AG09319 (cell line): ENCODE measurements at regions not wholly inside any gene's neighbourhood (a gene's known extent, or its start where the extent isn't known, plus 50 kb on each side); places are given as distances from the start of the nearest gene placed in this dataset.
"Not testable (repeated sequence)": the region's sequence is repeated elsewhere in the genome, so short reads cannot be mapped to it uniquely, and the experiment has no call there.

Experiments used
- DNase-seq: peaks from one replicate; pipeline ENCODE4 v3.0.0-alpha.2; 2010; ENCODE audit warnings: low read depth; ENCODE audit errors: extremely low read depth
- TF ChIP-seq, protein P1 (sequence below): IDR thresholded peaks from 2 replicates; pipeline ENCODE4 v1.5.1; 2011; ENCODE audit warnings: low read depth, mild to moderate bottlenecking, inconsistent platforms, low read length, moderate library complexity

DNA sequence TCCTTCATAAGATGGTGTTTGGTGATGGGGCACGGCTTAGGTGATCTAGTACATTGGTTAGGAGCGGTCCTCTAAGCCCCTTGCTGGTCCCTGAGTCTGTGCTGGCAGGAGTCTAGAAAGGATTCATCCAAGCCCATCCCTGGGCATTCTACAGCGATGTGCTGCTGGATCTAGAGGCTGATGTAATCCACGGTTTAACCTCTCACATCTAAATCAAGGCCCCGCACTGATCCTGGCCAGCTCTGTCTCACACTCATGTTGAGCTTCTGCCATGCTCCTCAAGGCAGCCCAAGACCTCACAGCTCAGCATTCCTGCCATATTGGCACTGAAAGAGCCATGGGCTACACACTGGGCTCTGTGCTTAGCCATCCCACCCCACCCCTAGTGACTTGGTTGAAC is 664.8 kb downstream of the STK39 start:
- TF ChIP-seq, protein P1, sequence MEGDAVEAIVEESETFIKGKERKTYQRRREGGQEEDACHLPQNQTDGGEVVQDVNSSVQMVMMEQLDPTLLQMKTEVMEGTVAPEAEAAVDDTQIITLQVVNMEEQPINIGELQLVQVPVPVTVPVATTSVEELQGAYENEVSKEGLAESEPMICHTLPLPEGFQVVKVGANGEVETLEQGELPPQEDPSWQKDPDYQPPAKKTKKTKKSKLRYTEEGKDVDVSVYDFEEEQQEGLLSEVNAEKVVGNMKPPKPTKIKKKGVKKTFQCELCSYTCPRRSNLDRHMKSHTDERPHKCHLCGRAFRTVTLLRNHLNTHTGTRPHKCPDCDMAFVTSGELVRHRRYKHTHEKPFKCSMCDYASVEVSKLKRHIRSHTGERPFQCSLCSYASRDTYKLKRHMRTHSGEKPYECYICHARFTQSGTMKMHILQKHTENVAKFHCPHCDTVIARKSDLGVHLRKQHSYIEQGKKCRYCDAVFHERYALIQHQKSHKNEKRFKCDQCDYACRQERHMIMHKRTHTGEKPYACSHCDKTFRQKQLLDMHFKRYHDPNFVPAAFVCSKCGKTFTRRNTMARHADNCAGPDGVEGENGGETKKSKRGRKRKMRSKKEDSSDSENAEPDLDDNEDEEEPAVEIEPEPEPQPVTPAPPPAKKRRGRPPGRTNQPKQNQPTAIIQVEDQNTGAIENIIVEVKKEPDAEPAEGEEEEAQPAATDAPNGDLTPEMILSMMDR, result no peak
- no peak for DNase-seq

DNA sequence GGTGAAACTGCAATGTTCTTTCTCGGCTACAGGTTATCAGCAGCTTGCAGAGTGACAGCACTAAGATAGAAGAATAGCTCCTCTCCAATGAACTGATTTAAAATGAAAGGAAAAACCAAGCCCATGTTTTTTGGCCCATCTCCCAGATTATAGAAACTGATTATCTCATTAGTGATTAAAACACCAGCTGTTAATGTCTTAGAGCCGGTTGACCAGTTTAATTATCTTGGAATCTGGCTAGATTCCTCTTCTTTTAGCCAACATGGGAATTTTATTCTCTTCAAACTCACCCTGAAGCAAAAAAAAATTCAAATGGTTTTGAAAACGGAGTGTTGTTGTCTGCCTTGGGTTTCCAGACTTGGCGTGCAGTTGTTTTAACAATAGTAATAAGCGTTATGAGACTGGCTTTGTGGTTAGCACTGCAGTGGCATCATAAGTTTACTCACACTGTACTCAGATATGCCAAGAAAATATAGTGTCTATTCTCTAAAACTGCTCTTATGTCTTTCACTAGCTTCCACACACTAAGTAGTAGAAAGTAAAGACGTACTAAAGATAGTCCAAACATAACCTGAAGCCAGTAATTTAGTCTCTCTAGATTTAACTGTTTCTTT is 665.3 kb downstream of the STK39 start:
- TF ChIP-seq, protein P1, result no peak
- no peak for DNase-seq

DNA sequence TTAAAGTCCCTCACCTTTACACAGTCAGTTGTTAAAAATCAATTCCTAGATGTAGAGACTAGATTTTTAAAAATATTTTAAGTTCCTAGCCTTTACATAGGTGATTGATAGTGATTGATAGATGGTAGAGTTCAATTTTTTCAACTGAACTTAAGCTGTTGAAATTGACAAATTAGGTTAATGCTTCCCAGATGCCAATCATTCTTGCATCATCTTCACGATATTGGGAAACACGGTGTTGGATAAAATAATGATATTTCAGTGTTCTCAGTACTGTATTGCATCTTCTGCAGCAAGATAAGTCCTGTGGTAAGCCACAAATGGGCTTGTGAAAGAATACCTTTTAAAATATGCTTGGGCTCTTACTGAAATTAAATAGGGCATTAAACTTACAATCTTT is 667.6 kb downstream of the STK39 start:
- TF ChIP-seq, protein P1, result no peak
- DNase-seq, result no peak

DNA sequence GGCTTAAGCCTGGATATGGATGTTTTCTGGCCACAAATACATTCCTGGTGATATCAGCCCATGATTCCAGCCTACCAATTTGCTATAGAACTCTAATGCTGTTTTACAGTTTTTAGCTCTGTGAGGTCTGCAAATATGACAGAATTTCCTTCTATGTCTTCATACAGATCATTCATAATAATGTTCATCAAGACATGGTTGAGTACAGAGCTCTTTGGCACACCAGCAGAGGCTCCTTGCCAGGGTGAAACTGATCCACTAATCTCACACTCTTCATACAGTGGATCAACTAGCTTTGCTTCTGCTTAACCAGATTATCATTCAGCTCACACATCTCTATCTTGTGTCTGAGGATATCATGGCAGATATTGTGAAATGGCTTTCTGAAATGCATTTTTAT is 672.1 kb downstream of the STK39 start:
- TF ChIP-seq, protein P1, result no peak
- no peak for DNase-seq

DNA sequence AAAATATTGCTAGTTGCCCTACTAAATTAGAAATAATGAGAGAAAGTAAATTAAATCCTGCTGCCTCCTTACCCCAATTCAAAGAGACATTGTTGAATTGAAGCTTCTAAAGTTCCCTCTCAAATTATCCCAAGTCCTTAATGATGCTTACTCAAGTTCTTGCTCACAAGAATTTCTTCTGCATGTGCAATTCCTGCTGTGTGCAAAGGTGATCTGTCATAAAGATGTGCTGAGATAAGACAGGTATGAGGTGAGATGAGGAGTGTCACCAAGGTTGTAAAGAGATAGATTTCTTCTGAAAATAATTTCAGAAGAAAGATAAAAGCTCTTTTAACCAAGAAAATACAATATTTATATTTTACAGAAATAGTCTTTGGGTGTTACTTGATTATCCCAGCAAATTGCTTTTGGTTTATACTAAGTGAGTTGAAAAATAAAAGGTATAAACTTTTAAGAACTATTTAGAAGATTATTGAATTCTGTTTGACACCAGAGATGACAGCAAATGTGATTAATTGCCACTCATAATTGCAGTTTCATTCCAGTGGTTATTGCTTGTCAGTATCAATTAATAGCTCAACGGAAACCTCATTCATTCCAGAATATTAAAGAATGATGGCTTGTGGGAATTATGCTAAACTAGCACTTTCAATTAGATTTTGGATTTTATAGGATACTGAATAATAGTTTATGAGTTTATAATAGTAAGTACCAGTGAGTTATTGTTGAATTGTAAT is 674.3 kb downstream of the STK39 start:
- TF ChIP-seq, protein P1, result no peak
- DNase-seq, result no peak

DNA sequence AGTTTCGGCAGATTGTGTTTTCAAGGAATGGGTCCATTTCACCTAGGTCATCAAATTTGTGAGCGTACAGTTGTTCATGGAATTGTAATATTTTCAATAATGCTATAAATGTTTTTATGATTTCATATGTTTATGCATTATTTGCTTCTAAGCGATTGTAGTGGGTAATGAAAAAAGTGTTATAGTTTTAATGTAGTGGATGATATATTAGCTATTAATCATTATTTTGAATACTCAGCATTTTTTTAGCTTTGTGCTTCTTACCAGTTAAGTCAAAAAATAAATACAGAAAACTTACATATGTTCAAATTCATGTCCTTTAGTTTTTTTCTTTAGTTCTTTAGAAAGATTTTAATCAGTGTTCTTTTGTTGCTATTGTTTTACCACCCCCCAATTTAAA is 677.0 kb downstream of the STK39 start:
- no peak for DNase-seq
- TF ChIP-seq, protein P1, result no peak

DNA sequence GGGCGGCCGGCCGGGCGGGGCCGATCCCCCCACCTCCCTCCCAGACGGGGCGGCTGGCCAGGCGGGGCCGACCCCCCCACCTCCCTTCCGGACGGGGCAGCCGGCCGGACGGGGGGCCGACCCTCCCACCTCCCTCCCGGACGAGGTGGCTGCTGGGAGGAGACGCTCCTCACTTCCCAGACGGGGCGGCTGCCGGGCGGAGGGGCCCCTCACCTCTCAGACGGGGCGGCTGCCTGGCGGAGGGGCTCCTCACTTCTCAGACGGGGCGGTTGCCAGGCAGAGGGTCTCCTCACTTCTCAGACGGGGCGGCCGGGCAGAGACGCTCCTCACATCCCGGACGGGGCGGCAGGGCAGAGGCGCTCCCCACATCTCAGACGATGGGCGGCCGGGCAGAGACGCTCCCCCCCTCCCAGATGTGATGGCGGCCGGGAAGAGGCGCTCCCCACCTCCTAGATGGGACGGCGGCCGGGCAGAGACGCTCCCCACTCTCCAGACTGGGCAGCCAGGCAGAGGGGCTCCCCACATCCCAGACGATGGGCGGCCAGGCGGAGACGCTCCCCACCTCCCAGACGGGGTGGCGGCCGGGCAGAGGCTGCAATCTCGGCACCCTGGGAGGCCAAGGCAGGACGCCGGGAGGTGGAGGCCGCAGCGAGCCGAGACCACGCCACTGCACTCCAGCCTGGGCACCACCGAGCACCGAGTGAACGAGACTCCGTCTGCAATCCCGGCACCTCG is 675.8 kb downstream of the XIRP2 start:
- not testable (repeated sequence) for DNase-seq

DNA sequence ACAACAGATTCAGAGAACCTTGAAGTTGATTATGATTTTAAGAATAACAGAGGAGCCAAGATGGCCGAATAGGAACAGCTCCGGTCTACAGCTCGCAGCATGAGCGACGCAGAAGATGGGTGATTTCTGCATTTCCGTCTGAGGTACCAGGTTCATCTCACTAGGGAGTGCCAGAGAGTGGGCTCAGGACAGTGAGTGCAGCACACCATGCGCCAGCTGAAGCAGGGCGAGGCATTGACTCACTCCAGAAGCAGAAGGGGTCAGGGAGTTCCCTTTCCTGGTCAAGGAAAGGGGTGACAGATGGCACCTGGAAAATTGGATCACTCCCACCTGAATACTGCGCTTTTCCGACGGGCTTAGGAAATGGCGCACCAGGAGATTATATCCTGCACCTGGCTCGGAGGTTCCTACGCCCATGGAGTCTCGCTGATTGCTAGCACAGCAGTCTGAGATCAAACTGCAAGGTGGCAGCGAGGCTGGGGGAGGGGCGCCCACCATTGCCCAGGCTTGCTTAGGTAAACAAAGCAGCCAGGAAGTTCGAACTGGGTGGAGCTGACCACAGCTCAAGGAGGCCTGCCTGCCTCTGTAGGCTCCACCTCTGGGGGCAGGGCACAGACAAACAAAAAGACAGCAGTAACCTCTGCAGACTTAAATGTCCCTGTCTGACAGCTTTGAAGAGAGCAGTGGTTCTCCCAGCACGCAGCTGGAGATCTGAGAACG is 670.2 kb downstream of the XIRP2 start:
- not testable (repeated sequence) for DNase-seq
